ENCODE measurements at regions not wholly inside any gene's neighbourhood (a gene's known extent, or its start where the extent isn't known, plus 50 kb on each side); places are given as distances from the start of the nearest gene placed in this dataset.

DNA sequence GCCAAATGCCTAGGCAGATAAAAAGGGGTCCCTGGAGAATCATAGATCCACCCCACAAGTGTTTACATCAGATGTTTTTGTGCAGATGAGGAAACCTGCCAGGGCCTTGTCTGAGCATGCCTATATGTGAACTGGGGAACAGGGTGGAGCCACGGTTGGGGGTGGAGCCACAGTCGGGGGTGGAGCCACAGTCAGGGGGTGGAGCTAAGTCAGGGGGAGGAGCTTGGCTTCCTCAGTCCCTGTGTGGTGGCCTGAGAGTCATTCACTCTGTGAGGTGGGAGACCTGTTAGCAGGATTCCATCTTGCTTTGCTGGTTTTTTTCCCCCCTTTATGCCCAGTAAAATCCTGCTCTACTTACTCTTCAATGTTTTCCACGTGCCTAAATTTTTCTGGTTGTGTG, 57.8 kb upstream of the TGFBR2 start:
- Histone ChIP-seq H3K36me3 (replicated peaks; ENCODE audit: insufficient read depth, low read depth) (no peaks in the 10 kb centered on the region), H3K79me2 (no peaks in the 10 kb centered on the region), H3K9me2 (replicated peaks; ENCODE audit: insufficient read depth) (no peaks in the 10 kb centered on the region), H3K9me3 (ENCODE audit: low read depth) (no peaks in the 10 kb centered on the region), H4K20me1 (ENCODE audit: insufficient read depth, poor library complexity, severe bottlenecking) (no peaks in the 10 kb centered on the region), H3K27me3 (no peaks in the 10 kb centered on the region), H3K4me2 (no peak overlapping the region), H2AFZ (no peak overlapping the region), H3K4me3 (no peak overlapping the region), H3K27ac (no peak overlapping the region), H3K4me1 (ENCODE audit: insufficient read depth) (no peaks in the 10 kb centered on the region)
- WGBS (ENCODE audit: low lambda C conversion rate, missing lambda C conversion rate), result 77% methylated on average over 3 of the region's 3 CpGs
- no peak for TF ChIP-seq EZH2 (IDR thresholded peaks at IDR 0.05; ENCODE audit: borderline replicate concordance)
- TF ChIP-seq, protein P1, sequence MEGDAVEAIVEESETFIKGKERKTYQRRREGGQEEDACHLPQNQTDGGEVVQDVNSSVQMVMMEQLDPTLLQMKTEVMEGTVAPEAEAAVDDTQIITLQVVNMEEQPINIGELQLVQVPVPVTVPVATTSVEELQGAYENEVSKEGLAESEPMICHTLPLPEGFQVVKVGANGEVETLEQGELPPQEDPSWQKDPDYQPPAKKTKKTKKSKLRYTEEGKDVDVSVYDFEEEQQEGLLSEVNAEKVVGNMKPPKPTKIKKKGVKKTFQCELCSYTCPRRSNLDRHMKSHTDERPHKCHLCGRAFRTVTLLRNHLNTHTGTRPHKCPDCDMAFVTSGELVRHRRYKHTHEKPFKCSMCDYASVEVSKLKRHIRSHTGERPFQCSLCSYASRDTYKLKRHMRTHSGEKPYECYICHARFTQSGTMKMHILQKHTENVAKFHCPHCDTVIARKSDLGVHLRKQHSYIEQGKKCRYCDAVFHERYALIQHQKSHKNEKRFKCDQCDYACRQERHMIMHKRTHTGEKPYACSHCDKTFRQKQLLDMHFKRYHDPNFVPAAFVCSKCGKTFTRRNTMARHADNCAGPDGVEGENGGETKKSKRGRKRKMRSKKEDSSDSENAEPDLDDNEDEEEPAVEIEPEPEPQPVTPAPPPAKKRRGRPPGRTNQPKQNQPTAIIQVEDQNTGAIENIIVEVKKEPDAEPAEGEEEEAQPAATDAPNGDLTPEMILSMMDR (IDR thresholded peaks at IDR 0.05; ENCODE audit: poor library complexity), result no peak
- no peak for TF ChIP-seq EZH2phosphoT487 (IDR thresholded peaks at IDR 0.05; ENCODE audit: low read depth, severe bottlenecking, unreplicated experiment)
- no peak for DNase-seq (ENCODE audit: low spot score)

GRCh38 chr3:30549600-30549999, 56.8 kb upstream of the TGFBR2 start:
- no peaks in the 10 kb centered on the region for H3K9me3 ChIP-seq (ENCODE audit: low read depth)
- H4K20me1 ChIP-seq (ENCODE audit: insufficient read depth, poor library complexity, severe bottlenecking), result no peaks in the 10 kb centered on the region
- DNase-seq (ENCODE audit: low spot score), result no peak
- H3K4me1 ChIP-seq (ENCODE audit: insufficient read depth), result no peaks in the 10 kb centered on the region
- H3K27ac ChIP-seq, result no peak overlapping the region
- no peaks in the 10 kb centered on the region for H3K79me2 ChIP-seq
- 46% methylated on average over 4 of the region's 4 CpGs for WGBS (ENCODE audit: low lambda C conversion rate, missing lambda C conversion rate)
- H3K36me3 ChIP-seq (replicated peaks; ENCODE audit: insufficient read depth, low read depth), result no peaks in the 10 kb centered on the region
- no peaks in the 10 kb centered on the region for H3K27me3 ChIP-seq
- H3K4me3 ChIP-seq, result no peak overlapping the region
- TF ChIP-seq EZH2 (IDR thresholded peaks at IDR 0.05; ENCODE audit: borderline replicate concordance) (no peak), EZH2phosphoT487 (IDR thresholded peaks at IDR 0.05; ENCODE audit: low read depth, severe bottlenecking, unreplicated experiment) (no peak)
- TF ChIP-seq, protein P1 (IDR thresholded peaks at IDR 0.05; ENCODE audit: poor library complexity), result no peak
- H2AFZ ChIP-seq, result no peak overlapping the region
- no peak overlapping the region for H3K4me2 ChIP-seq
- H3K9me2 ChIP-seq (replicated peaks; ENCODE audit: insufficient read depth), result no peaks in the 10 kb centered on the region

DNA sequence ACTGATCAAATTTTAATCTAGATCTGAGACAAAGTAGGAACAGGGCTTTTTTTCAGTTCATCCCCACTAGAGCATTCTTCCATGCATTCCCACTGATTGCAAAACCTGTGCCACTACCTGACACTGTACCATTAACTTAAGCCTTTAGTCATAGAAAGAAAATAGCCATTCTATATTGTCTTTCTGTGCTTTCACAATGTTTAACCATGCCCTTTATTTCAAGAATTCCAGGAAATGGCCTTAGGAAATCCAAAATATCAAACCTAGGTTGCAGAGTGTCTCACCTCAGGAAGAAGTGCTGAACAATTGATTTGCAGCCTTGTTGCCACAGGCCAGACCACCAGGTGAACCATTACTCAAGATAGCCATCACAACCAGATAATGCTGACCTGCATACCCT, 56.2 kb upstream of the TGFBR2 start:
- DNase-seq (ENCODE audit: low spot score), result no peak
- TF ChIP-seq, protein P1 (IDR thresholded peaks at IDR 0.05; ENCODE audit: poor library complexity), result no peak
- TF ChIP-seq EZH2 (IDR thresholded peaks at IDR 0.05; ENCODE audit: borderline replicate concordance) (no peak), EZH2phosphoT487 (IDR thresholded peaks at IDR 0.05; ENCODE audit: low read depth, severe bottlenecking, unreplicated experiment) (no peak)
- no peaks in the 10 kb centered on the region for H3K36me3 ChIP-seq (replicated peaks; ENCODE audit: insufficient read depth, low read depth)
- no peak overlapping the region for H2AFZ ChIP-seq
- no peak overlapping the region for H3K27ac ChIP-seq
- no peaks in the 10 kb centered on the region for H3K79me2 ChIP-seq
- no peaks in the 10 kb centered on the region for H3K9me2 ChIP-seq (replicated peaks; ENCODE audit: insufficient read depth)
- H3K9me3 ChIP-seq (ENCODE audit: low read depth), result no peaks in the 10 kb centered on the region
- no peaks in the 10 kb centered on the region for H4K20me1 ChIP-seq (ENCODE audit: insufficient read depth, poor library complexity, severe bottlenecking)
- H3K27me3 ChIP-seq, result no peaks in the 10 kb centered on the region
- no peaks in the 10 kb centered on the region for H3K4me1 ChIP-seq (ENCODE audit: insufficient read depth)
- no peak overlapping the region for H3K4me3 ChIP-seq
- no peak overlapping the region for H3K4me2 ChIP-seq

DNA sequence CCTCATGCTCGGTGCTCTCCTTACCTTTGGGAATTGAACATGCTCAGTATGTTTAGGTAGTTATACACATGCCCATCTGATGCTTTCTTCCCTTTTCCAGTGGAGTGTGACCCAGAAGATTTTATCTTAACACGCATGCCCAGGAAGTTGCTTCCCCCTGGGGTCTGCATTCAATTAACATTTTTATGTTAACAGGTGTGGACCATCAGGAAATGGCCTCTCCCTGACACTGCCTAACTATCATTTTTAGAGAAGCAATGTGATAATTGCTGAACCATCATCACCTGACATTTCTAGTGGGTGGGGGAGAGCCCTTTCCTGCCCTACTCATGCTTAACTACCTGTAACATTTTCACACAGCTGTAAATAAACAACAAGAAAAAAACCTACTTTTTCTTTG, 55.1 kb upstream of the TGFBR2 start:
- Histone ChIP-seq H3K9me2 (replicated peaks; ENCODE audit: insufficient read depth) (no peaks in the 10 kb centered on the region), H3K27ac (no peak overlapping the region), H3K4me1 (ENCODE audit: insufficient read depth) (no peaks in the 10 kb centered on the region), H3K79me2 (no peaks in the 10 kb centered on the region), H4K20me1 (ENCODE audit: insufficient read depth, poor library complexity, severe bottlenecking) (no peaks in the 10 kb centered on the region), H3K4me2 (no peak overlapping the region), H3K36me3 (replicated peaks; ENCODE audit: insufficient read depth, low read depth) (no peaks in the 10 kb centered on the region), H3K9me3 (ENCODE audit: low read depth) (no peaks in the 10 kb centered on the region), H2AFZ (no peak overlapping the region), H3K4me3 (no peak overlapping the region), H3K27me3 (no peaks in the 10 kb centered on the region)
- DNase-seq (ENCODE audit: low spot score), result no peak
- TF ChIP-seq EZH2 (IDR thresholded peaks at IDR 0.05; ENCODE audit: borderline replicate concordance) (no peak), EZH2phosphoT487 (IDR thresholded peaks at IDR 0.05; ENCODE audit: low read depth, severe bottlenecking, unreplicated experiment) (no peak)
- TF ChIP-seq, protein P1 (IDR thresholded peaks at IDR 0.05; ENCODE audit: poor library complexity), result no peak
- WGBS (ENCODE audit: low lambda C conversion rate, missing lambda C conversion rate), result 81% methylated on average over 2 of the region's 2 CpGs

All from hepatocyte (in vitro differentiated cells).